ENCODE measurements at regions not wholly inside any gene's neighbourhood (a gene's known extent, or its start where the extent isn't known, plus 50 kb on each side); places are given as distances from the start of the nearest gene placed in this dataset.
"Not testable (repeated sequence)": the region's sequence is repeated elsewhere in the genome, so short reads cannot be mapped to it uniquely, and the experiment has no call there.

GRCh38 chr17:64786337-64786736, 124.2 kb upstream of the SMURF2 start:
- intact Hi-C loops (cut with DNase I) = no loop called here
- DNase-seq = peak in 2 of 10 donors; percentile 42 to 70

- DNase-seq = peak in 2 of 10 donors; percentile 68 to 81
- intact Hi-C loops (cut with DNase I) = no loop called here
These were observed 122.9 kb upstream of the SMURF2 start for GRCh38 chr17:64785011-64785421.

DNA sequence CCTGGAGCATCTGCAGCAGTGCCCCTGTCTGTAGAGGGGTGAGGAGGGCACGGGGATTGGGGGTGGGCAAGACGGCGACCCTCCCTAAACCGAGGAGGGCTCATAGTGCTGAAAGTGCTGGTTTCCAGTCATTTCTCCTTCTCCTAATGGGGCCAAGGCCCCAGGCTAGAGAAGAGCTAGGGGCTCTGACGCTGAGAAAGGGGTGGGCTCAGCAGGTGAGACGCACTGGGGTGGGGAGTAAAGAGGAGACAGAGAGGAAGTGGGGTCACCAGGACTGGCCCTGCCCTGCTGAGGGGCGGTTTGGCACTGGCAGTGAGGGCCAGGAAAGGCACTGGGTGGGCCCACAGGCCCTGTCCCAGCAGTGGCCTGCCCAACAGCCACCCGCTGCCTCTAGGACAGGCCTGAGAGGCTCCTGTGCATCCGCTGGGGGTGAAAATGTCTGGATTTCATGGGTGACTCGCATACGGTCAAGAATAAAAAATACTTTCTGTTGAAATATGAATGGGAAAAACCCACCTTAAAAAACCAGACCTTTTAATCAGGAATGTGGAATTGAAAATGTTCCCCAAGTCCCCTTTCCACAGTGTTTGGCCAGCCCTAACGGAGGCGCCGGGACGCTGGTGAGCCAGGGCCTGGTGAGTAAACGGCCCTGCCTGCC, 122.4 kb upstream of the SMURF2 start:
- intact Hi-C loops (cut with DNase I) = no loop called here
- DNase-seq = peak in 2 of 10 donors; percentile 56 to 58

DNA sequence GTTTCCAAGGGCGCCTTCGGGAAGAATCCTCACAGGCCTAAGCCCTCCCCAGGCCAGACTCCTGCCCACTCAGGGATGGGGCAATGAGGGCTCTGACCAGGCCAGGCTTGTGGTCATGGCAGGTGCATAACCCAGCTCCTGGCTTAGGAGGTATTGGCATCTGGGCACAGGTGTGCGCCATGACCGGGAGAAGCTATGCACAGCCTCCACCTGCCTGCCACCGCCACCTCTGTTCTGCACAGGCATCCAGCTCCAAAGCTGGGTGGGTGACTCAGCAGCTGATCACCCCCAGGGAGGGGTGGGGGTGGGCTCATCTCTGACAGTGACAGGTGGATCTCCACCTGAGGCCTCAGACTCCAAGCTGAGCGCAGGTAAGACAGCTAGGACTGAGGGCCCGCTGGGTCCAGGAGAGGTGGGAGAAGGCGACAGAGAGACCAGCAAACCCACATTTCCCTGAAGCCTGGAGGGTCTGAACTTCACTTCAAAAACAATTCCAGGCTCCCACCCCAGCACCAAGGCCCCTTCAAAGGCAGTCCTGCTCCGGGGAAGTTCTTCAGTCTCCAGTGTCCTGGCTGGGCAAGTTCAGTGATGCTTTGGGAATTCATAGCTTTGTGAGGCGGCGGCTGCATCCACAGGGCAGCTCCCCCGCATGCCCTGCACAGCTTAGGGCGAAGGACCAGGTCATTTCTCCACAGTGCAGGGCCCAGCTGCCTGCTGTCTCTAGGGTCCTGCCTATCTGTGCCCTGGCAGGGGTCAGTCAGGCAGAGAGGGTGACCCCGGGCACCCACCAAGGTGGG, 121.6 kb upstream of the SMURF2 start:
- DNase-seq = peak in 2 of 10 donors; percentile 48 to 73
- intact Hi-C loops (cut with DNase I) = no loop called here

DNA sequence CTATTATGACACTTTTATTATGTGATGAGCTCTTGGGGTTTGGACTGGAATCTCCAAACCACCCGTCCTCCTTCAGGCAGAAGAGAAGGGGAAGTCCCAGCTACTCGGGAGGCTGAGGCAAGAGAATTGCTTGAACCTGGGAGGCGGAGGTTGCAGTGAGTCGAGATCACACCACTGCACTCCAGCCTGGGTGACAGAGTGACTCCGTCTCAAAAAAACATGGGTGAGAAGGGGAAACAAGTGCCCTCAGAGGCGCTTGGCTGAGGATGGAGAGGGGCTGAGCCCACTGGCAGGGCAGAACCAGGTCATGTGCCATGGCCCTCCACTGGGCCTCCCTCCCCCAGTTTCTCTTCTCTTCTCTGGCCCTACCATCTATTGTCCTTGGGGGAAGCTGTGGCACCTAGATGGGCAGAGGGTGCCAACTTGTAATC, 120.9 kb upstream of the SMURF2 start:
- peak in 2 of 10 donors; percentile 25 to 55 for DNase-seq
- intact Hi-C loops (cut with DNase I) = no loop called here

- intact Hi-C loops (cut with DNase I) = no loop called here
- peak in 2 of 10 donors; percentile 49 to 50 for DNase-seq
These were observed 119.9 kb upstream of the SMURF2 start for GRCh38 chr17:64781810-64782555.

DNA sequence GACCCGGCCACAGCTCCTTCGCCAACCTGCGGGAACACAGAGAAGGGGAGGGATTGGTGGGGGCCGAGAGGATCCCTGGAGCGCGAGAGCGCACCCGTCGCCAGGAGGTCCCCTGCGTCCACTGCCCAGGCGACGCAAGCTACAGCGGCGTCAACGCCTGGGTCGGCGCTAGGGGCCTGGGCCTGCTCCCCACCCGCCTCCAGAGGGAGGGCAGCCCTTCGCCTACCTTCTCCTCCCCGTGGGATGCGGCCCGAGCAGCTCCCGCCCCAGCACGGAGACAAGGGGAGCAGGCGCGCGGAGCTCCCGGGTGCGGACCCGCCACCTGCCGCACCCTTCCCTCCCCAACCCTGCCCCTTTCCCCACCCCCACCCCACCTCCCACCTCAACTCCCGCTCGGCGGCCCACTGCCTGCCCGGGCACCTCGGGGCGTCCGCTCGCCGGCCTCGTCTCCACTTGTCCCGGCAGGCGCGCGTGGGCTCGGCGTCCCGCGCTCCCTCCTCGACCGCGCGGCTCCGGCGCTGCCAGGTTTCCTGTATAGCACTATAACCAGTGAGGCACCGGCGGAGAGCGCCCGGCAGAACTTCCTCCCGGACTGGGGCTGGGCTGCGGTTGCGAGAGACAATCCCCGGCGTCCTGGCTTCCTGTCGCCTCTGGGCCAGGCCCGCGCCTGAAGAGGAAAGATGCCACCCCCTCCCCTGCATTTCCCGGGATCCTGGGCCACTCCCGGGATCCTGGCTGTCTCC, 119.1 kb upstream of the SMURF2 start:
- intact Hi-C loops (cut with DNase I) = no loop called here
- DNase-seq = peak in 2 of 10 donors; percentile 75 to 85

DNA sequence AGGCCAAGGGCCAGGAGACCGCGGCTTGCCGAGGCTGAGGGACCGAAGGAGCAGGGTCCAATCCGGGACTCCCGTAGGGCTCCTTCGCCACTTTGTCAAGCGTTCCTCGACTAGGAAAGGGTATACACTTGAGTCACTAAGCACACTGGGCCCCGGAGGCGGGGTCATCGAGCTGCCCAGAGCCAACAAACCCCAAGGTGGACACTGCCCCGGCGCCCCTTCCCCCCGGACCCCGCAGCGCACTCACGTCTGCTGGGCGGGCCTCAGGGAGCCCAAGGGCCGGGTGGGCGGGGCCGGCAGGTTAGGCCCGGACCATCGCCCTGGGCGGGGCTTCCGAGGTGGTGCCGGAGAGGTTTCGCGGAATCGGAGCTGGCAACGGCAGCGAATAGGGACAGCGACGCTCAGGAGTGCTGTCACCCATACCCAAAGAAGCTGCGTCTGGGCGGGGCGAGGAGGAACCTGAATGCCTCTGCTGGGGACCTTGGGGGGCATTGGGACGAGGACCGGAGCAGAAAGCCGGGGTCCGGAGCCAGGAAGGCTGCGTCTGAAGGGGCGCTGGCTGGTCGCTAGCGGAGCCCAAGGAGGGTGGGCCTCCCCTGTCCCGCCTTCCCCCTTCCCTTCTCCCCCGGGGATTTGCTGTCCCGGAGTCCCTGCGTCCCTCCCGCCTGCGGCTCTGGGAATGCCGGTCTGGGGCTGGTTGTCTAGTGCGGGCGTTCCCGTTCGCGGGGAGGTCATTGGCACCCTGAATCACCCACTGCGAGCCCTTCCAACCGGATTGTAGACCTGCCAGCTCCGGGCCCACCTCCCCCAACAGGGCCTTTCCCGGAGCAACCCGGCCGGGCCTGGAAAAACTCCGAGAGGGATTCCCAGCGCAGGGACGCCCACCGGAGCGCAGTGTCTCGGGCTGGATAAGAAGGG, 118.2 kb upstream of the SMURF2 start:
- intact Hi-C loops (cut with DNase I) = no loop called here
- peak in 2 of 10 donors; percentile 80 to 87 for DNase-seq

- peak in 1 of 10 donors; percentile 76 for DNase-seq
These were observed 117.4 kb upstream of the SMURF2 start for GRCh38 chr17:64779376-64780095.

GRCh38 chr17:64779098-64779375, 116.9 kb upstream of the SMURF2 start:
- DNase-seq; intact Hi-C loops (cut with DNase I): not testable (repeated sequence)

More at GRCh38 chr17:64779376-64780095, 117.4 kb upstream of the SMURF2 start:
- intact Hi-C loops (cut with DNase I) = no loop called here

DNA sequence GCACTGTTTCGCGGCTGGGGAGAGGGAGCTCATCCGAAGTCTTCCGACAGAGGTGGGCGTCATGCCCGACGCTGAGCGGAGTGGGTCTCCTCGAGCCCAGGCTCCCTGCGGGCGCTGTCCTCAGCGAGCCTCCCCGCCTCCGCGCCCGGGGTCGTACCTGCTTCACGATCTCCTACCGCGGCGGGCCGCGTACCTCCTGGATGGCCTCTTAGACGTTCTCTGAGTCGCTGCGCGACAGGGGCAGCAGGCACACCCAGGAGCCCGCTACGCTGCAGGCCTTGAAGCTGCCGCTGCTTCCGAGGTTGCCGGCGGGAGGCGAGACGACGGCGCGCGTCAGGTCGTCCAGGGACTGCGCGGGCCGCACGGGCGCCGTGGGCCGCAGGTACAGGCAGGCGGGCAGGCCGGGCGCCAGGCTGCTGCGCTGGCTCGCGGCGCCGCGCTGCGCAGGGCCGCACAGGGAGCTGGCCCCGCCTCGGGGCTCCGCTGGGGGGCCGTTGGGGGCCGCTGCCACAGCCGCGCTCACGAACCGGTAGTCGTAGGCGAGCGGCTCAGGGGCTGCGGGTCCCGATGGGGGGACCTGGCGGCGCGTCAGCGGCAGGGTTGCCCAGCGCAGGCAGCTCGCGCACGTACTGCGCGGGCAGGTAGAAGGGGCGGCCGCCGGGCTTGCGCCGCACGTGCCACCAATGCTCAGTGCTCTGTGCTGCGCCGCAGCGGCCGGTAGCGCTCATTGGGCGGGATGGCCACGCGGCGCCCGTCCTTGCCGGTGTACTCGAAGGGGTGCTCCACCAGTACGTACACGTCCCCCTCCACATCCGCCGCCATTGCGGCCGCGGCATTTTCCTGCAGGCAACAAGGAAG, 116.4 kb upstream of the SMURF2 start:
- peak in 7 of 10 donors; percentile 38 to 92 (median 62) for DNase-seq
- intact Hi-C loops (cut with DNase I) = no loop called here

- peak in 8 of 10 donors; percentile 52 to 93 (median 70) for DNase-seq
- intact Hi-C loops (cut with DNase I) = no loop called here
These were observed 115.5 kb upstream of the SMURF2 start for GRCh38 chr17:64777415-64778239.

DNA sequence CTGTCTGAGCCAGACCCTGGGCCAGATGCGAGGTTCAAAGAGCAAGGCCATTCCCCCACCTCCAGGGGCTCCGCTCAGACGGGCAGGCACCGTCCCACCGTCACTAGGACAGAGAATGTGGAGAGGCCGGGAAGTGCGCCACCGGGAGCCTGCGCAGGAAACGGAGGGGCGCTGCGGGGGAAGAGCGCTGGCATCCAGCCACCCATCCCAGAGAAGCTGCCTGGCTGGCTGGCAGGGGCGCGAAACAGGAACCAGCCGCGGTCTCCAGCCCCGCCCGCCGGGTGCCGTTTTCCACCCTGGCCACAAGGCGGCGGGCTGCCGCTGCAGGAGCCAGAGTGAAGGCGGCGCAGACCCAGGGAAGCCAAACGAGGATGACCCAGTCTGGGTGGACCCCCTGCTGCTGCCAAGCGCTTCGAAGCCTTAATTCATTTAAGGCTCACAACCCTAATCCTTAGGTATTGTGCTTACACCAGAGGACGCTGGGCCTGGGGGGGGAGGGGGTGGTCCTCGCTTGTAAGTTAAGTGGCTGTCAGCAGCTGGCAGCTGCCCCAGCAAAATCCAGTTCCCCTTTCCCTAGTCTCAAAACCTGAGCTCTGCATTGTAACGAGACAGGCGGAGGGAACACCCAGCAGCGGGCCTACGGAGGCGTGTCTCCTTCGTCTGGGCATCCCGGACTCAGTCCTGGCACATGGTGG, 114.8 kb upstream of the SMURF2 start:
- intact Hi-C loops (cut with DNase I) = not testable (repeated sequence)
- peak; percentile 72 to 98 (median 82) for DNase-seq

- peak in 2 of 10 donors; percentile 28 to 62 for DNase-seq
- intact Hi-C loops (cut with DNase I) = no loop called here
These were observed 113.8 kb upstream of the SMURF2 start for GRCh38 chr17:64775701-64776570.

DNA sequence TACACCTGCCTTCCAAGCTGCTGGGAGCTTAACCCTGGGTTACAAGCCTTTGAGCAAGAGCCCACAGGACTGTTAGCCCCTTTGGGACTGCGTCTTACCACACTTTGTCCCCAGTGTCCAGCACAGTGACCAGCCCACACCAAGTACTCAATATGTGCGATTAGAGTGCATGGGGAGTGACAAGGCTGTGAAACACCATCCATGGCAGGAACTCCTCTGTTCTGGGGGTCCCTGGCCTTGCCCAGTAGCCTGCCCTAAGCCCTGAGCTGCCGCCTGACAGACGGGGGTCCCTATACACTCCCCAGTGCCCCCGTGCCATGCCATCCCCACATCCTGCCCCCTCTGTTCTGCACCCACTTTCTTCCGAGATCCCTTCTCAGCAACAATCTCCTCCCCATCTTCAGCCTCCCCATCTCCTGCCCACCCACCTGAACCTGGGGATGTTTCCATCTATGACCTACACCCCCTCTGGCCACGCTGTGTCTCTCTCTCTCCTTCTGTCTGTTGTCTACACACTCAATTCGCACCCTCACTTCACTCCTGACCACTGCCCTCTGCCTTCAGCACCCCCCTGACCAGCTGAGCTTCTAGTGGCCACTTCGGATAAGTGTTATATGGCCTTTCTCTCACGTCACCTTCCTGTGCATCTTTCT, 112.9 kb upstream of the SMURF2 start:
- intact Hi-C loops (cut with DNase I) = no loop called here
- DNase-seq = peak in 1 of 10 donors; percentile 70
